ENCODE measurements at regions not wholly inside any gene's neighbourhood (a gene's known extent, or its start where the extent isn't known, plus 50 kb on each side); places are given as distances from the start of the nearest gene placed in this dataset.
"Not testable (repeated sequence)": the region's sequence is repeated elsewhere in the genome, so short reads cannot be mapped to it uniquely, and the experiment has no call there.

DNA sequence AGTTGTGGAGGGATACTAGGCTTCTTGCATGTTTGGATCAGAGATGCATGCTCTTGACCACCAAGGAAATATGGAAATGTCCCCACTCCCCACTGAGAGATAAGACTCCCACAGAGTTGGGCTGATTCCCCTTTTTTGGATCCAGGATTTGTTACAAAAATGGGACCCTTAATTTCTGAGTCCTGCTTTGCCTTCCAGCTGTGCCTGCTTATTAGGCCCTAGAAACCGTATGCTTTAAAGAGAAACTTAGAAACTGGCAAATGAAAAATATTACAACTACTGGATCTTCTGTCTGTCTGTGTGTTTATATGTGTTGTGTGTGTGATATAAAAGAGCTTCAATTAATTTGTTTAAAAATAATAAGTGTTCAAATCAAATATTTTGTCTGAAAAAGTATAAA, 817.6 kb upstream of the CITED2 start:
- no peaks in the 10 kb centered on the region for H3F3A ChIP-seq (ENCODE audit: insufficient read depth, low read length, poor library complexity, severe bottlenecking)
- no peaks in the 10 kb centered on the region for H3K79me2 ChIP-seq (replicated peaks; ENCODE audit: insufficient read depth, low read length)
- no peaks in the 10 kb centered on the region for H3K9me2 ChIP-seq (ENCODE audit: insufficient read depth, low read length)
- no peak overlapping the region for H3K27ac ChIP-seq (ENCODE audit: low read length)
- no peak overlapping the region for H3K4me3 ChIP-seq (ENCODE audit: low read length)
- H3K27me3 ChIP-seq (ENCODE audit: insufficient read depth, low read depth, low read length), result no peaks in the 10 kb centered on the region
- no peak overlapping the region for H3K9ac ChIP-seq (ENCODE audit: low read length)
- TF ChIP-seq SMC3 (conservative IDR thresholded peaks at IDR 0.05; ENCODE audit: poor library complexity) (no peak), RAD21 (conservative IDR thresholded peaks at IDR 0.05) (no peak), MXI1 (conservative IDR thresholded peaks at IDR 0.05; ENCODE audit: poor library complexity, severe bottlenecking) (no peak), EZH2 (IDR thresholded peaks at IDR 0.05; ENCODE audit: borderline replicate concordance, insufficient read depth, low read length, poor library complexity, severe bottlenecking) (no peak), POLR2AphosphoS5 (IDR thresholded peaks at IDR 0.05) (no peak), TAF1 (IDR thresholded peaks at IDR 0.05; ENCODE audit: low read depth) (no peak), EP300 (conservative IDR thresholded peaks at IDR 0.05; ENCODE audit: poor library complexity, severe bottlenecking) (no peak)
- TF ChIP-seq, protein P1, sequence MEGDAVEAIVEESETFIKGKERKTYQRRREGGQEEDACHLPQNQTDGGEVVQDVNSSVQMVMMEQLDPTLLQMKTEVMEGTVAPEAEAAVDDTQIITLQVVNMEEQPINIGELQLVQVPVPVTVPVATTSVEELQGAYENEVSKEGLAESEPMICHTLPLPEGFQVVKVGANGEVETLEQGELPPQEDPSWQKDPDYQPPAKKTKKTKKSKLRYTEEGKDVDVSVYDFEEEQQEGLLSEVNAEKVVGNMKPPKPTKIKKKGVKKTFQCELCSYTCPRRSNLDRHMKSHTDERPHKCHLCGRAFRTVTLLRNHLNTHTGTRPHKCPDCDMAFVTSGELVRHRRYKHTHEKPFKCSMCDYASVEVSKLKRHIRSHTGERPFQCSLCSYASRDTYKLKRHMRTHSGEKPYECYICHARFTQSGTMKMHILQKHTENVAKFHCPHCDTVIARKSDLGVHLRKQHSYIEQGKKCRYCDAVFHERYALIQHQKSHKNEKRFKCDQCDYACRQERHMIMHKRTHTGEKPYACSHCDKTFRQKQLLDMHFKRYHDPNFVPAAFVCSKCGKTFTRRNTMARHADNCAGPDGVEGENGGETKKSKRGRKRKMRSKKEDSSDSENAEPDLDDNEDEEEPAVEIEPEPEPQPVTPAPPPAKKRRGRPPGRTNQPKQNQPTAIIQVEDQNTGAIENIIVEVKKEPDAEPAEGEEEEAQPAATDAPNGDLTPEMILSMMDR (IDR thresholded peaks at IDR 0.05; ENCODE audit: poor library complexity, severe bottlenecking), result no peak
- TF ChIP-seq, protein P2, sequence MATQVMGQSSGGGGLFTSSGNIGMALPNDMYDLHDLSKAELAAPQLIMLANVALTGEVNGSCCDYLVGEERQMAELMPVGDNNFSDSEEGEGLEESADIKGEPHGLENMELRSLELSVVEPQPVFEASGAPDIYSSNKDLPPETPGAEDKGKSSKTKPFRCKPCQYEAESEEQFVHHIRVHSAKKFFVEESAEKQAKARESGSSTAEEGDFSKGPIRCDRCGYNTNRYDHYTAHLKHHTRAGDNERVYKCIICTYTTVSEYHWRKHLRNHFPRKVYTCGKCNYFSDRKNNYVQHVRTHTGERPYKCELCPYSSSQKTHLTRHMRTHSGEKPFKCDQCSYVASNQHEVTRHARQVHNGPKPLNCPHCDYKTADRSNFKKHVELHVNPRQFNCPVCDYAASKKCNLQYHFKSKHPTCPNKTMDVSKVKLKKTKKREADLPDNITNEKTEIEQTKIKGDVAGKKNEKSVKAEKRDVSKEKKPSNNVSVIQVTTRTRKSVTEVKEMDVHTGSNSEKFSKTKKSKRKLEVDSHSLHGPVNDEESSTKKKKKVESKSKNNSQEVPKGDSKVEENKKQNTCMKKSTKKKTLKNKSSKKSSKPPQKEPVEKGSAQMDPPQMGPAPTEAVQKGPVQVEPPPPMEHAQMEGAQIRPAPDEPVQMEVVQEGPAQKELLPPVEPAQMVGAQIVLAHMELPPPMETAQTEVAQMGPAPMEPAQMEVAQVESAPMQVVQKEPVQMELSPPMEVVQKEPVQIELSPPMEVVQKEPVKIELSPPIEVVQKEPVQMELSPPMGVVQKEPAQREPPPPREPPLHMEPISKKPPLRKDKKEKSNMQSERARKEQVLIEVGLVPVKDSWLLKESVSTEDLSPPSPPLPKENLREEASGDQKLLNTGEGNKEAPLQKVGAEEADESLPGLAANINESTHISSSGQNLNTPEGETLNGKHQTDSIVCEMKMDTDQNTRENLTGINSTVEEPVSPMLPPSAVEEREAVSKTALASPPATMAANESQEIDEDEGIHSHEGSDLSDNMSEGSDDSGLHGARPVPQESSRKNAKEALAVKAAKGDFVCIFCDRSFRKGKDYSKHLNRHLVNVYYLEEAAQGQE (IDR thresholded peaks at IDR 0.05; ENCODE audit: borderline replicate concordance), result no peak
- H3K9me3 ChIP-seq (ENCODE audit: low read length), result no peaks in the 10 kb centered on the region
- no peak overlapping the region for H2AFZ ChIP-seq (ENCODE audit: low read depth, low read length)
- no peak overlapping the region for H3K4me2 ChIP-seq (ENCODE audit: low read length)
- no peaks in the 10 kb centered on the region for H4K20me1 ChIP-seq (ENCODE audit: insufficient read depth)
- H3K36me3 ChIP-seq (ENCODE audit: insufficient read depth, low read length), result no peaks in the 10 kb centered on the region

DNA sequence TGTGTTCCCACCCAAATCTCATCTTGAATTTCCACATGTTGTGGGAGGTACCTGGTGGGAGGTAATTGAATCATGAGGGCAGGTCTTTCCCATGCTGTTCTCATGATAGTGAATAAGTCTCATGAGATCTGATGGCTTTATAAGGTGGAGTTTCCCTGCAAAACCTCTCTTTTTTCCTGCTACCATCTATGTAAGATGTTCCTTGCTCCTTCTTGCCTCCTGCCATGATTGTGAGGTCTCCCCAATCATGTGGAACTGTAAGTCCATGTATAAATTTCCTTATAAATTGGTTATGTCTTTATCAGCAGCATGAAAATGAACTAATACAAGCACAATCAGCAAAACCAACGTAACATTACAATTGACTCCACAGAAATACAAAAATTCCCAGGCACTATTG, 814.8 kb upstream of the CITED2 start:
- H3K36me3 ChIP-seq (ENCODE audit: insufficient read depth, low read length); H3K4me2 ChIP-seq (ENCODE audit: low read length); H3K9me2 ChIP-seq (ENCODE audit: insufficient read depth, low read length); H3K27ac ChIP-seq (ENCODE audit: low read length); H3K9ac ChIP-seq (ENCODE audit: low read length); H2AFZ ChIP-seq (ENCODE audit: low read depth, low read length); H3K79me2 ChIP-seq (replicated peaks; ENCODE audit: insufficient read depth, low read length); H3K9me3 ChIP-seq (ENCODE audit: low read length); H3K27me3 ChIP-seq (ENCODE audit: insufficient read depth, low read depth, low read length); H3F3A ChIP-seq (ENCODE audit: insufficient read depth, low read length, poor library complexity, severe bottlenecking); H3K4me3 ChIP-seq (ENCODE audit: low read length); H4K20me1 ChIP-seq (ENCODE audit: insufficient read depth): not testable (repeated sequence)

DNA sequence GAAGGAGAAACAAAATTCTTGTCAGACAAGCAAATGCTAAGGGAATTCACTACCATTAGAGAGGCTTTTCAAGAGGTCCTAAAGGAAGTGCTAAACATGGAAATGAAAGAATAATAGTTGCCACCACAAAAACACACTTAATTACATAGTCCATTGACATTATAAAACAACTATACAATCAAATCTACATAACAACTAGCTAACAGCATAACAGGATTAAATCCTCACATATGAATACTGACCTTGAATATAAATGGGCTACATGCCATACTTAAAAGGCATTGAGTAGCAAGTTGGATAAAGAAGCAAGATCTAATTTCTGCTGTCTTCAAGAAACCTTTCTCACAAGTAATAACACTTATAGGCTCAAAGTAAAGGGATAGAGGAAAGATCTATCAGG, 811.5 kb upstream of the CITED2 start:
- no peak overlapping the region for H2AFZ ChIP-seq (ENCODE audit: low read depth, low read length)
- no peak overlapping the region for H3K27ac ChIP-seq (ENCODE audit: low read length)
- no peak overlapping the region for H3K4me2 ChIP-seq (ENCODE audit: low read length)
- no peaks in the 10 kb centered on the region for H3K79me2 ChIP-seq (replicated peaks; ENCODE audit: insufficient read depth, low read length)
- H3K9me2 ChIP-seq (ENCODE audit: insufficient read depth, low read length), result no peaks in the 10 kb centered on the region
- H4K20me1 ChIP-seq (ENCODE audit: insufficient read depth), result no peaks in the 10 kb centered on the region
- H3K36me3 ChIP-seq (ENCODE audit: insufficient read depth, low read length), result no peaks in the 10 kb centered on the region
- no peaks in the 10 kb centered on the region for H3F3A ChIP-seq (ENCODE audit: insufficient read depth, low read length, poor library complexity, severe bottlenecking)
- H3K9me3 ChIP-seq (ENCODE audit: low read length), result no peaks in the 10 kb centered on the region
- TF ChIP-seq, protein P2 (IDR thresholded peaks at IDR 0.05; ENCODE audit: borderline replicate concordance), result no peak
- TF ChIP-seq MXI1 (conservative IDR thresholded peaks at IDR 0.05; ENCODE audit: poor library complexity, severe bottlenecking), result no peak
- no peaks in the 10 kb centered on the region for H3K27me3 ChIP-seq (ENCODE audit: insufficient read depth, low read depth, low read length)
- no peak overlapping the region for H3K9ac ChIP-seq (ENCODE audit: low read length)
- no peak overlapping the region for H3K4me3 ChIP-seq (ENCODE audit: low read length)

All from neural cell (in vitro differentiated cells).